ENCODE measurements at regions not wholly inside any gene's neighbourhood (a gene's known extent, or its start where the extent isn't known, plus 50 kb on each side); places are given as distances from the start of the nearest gene placed in this dataset.

DNA sequence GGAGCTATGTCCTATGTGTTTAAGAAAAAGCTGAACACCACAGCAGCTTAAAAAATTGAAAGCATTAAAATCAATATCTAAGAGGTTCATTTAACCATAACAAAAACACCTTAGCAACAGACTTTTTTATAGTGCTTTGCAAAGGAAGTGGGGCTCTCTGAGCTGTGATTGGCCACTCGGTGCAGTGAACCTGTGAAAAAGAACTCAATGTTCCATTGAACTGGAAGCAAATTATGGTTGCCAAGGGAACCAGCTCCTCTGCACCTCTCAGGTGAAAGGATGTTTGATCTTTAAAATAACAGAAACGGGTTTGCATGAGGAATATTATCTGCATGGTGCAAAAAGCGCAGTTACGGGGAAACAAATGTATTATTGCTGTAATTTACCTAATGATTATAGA, 149.4 kb downstream of the SNAPC1 start:
- intact Hi-C loops (cut with micrococcal nuclease) = no loop called here
- Histone ChIP-seq H4K5ac (ENCODE audit: low read depth, low read length) (no peak overlapping the region), H4K91ac (ENCODE audit: insufficient read depth, low read depth, low read length) (no peak overlapping the region), H2BK20ac (ENCODE audit: low read depth, low read length) (no peak overlapping the region), H3K9me3 (ENCODE audit: control insufficient read depth, insufficient read depth, low read length) (no peaks in the 10 kb centered on the region), H3K14ac (replicated peaks; ENCODE audit: low read depth, low read length) (no peak overlapping the region), H3K9me1 (ENCODE audit: insufficient read depth, low read length) (no peaks in the 10 kb centered on the region), H3K4me3 (ENCODE audit: insufficient read depth, low read depth, low read length) (no peak overlapping the region), H3K23ac (ENCODE audit: low read depth, low read length) (no peak overlapping the region), H3K4me2 (ENCODE audit: low read depth, low read length) (no peak overlapping the region), H2AK5ac (ENCODE audit: low read depth, low read length) (no peak overlapping the region), H3K27me3 (ENCODE audit: control insufficient read depth, insufficient read depth, low read length) (peaks cover 5% of the 10 kb centered on the region), H3K4me1 (ENCODE audit: control insufficient read depth, insufficient read depth, low read length) (no peaks in the 10 kb centered on the region), H3K18ac (ENCODE audit: low read depth, low read length) (no peak overlapping the region), H4K20me1 (ENCODE audit: insufficient read depth, low read length) (no peaks in the 10 kb centered on the region), H3K9ac (ENCODE audit: low read depth, low read length) (no peak overlapping the region), H4K8ac (ENCODE audit: low read depth in 2 of 2, low read length in 2 of 2) (no peak overlapping the region), H2AK9ac (replicated peaks; ENCODE audit: low read depth, low read length, poor library complexity) (no peak overlapping the region), H2BK5ac (ENCODE audit: low read depth, low read length, poor library complexity, severe bottlenecking) (no peak overlapping the region), H2BK15ac (ENCODE audit: low read depth, low read length) (no peak overlapping the region), H3K4ac (ENCODE audit: low read depth, low read length) (no peak overlapping the region), H3K27ac (ENCODE audit: insufficient read depth, low read length) (no peak overlapping the region), H3K79me1 (ENCODE audit: low read depth in 1 of 2, low read length in 2 of 2) (no peaks in the 10 kb centered on the region), H2BK120ac (ENCODE audit: low read depth, low read length) (no peak overlapping the region), H2AFZ (replicated peaks; ENCODE audit: low read length, poor library complexity) (no peak overlapping the region), H3K56ac (ENCODE audit: extremely low read depth, insufficient read depth, low read length) (no peak overlapping the region), H3K36me3 (ENCODE audit: control insufficient read depth, insufficient read depth, low read length) (no peaks in the 10 kb centered on the region)
- POLR2A ChIA-PET (ENCODE audit: unreplicated experiment) = no interaction called here
- DNase-seq (no peak), ATAC-seq (ENCODE audit: low read depth) (no peak)
- no CpG with 5 or more reads among the region's 4 CpGs for WGBS, 2 experiments (ENCODE audit: extremely low coverage in 2 of 2, insufficient read length in 1 of 2)
- in situ Hi-C loops (cut with MboI; ENCODE audit: low sequenced_read_pairs) = no loop called here
- no TSS peak for BruUV-seq (replicated peaks)
- TF ChIP-seq RAD21 (IDR thresholded peaks at IDR 0.05; ENCODE audit: low read length) (no peak), RCOR1 (IDR thresholded peaks at IDR 0.05; ENCODE audit: insufficient replicate concordance, low read length) (no peak), RFX5 (IDR thresholded peaks at IDR 0.05; ENCODE audit: low read depth, low read length) (no peak), MXI1 (IDR thresholded peaks at IDR 0.05; ENCODE audit: borderline replicate concordance, low read depth, low read length) (no peak), FOS (IDR thresholded peaks at IDR 0.05; ENCODE audit: low read depth, low read length) (no peak), POLR2A (IDR thresholded peaks at IDR 0.05; ENCODE audit: low read depth, low read length) (no peak), CEBPB (IDR thresholded peaks at IDR 0.05; ENCODE audit: low read depth, low read length) (no peak), MAZ (IDR thresholded peaks at IDR 0.05; ENCODE audit: borderline replicate concordance, low read depth, low read length) (no peak)
- TF ChIP-seq, protein P1, sequence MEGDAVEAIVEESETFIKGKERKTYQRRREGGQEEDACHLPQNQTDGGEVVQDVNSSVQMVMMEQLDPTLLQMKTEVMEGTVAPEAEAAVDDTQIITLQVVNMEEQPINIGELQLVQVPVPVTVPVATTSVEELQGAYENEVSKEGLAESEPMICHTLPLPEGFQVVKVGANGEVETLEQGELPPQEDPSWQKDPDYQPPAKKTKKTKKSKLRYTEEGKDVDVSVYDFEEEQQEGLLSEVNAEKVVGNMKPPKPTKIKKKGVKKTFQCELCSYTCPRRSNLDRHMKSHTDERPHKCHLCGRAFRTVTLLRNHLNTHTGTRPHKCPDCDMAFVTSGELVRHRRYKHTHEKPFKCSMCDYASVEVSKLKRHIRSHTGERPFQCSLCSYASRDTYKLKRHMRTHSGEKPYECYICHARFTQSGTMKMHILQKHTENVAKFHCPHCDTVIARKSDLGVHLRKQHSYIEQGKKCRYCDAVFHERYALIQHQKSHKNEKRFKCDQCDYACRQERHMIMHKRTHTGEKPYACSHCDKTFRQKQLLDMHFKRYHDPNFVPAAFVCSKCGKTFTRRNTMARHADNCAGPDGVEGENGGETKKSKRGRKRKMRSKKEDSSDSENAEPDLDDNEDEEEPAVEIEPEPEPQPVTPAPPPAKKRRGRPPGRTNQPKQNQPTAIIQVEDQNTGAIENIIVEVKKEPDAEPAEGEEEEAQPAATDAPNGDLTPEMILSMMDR (conservative IDR thresholded peaks at IDR 0.05; ENCODE audit: low read depth, low read length) = no peak
- CTCF ChIA-PET = no interaction called here
- dilution Hi-C loops (cut with HindIII; ENCODE audit: low sequenced_read_pairs, unreplicated experiment) = loop anchor here (25.0 kb wide), 1 partner anchor 226 kb away; no protein-coding TSS in a partner anchor

Data from IMR-90 (cell line).